ENCODE measurements at regions not wholly inside any gene's neighbourhood (a gene's known extent, or its start where the extent isn't known, plus 50 kb on each side); places are given as distances from the start of the nearest gene placed in this dataset.
A peak's percentile ranks its signal among the peaks of the same experiment; 100 is the strongest.

DNA sequence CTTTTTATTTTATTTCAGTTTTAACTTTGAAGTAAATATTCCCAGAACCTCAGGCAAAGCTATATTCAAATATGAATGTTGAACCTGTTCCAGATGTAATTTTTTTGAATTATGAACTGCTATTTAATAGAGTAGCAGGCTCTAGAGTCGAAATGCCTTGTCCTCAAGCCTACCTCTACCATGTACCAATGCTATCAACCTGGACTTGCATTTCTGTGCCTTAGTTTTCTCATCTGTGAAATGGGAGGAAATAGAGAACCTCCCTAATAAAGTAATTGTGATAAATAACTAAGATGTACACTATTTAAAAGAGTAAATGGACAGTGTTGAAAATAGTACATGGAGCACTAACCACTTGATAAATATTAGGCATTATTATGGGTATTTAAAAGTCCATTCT, 551.6 kb upstream of the JARID2 start:
- Histone ChIP-seq H3K9ac (ENCODE audit: low read depth, low read length, poor library complexity) (no peak overlapping the region), H3K36me3 (replicated peaks in 1 of 2; ENCODE audit: control insufficient read depth in 2 of 2, insufficient read depth in 2 of 2, low read length in 2 of 2) (no peaks in the 10 kb centered on the region), H3K4me2 (ENCODE audit: insufficient read depth, low read length, poor library complexity, severe bottlenecking) (no peak overlapping the region), H3K14ac (ENCODE audit: low read length) (no peak overlapping the region), H3K4ac (ENCODE audit: low read length) (no peak overlapping the region), H3K27ac (replicated peaks; ENCODE audit: low read length) (no peak overlapping the region), H2AK5ac (ENCODE audit: low read depth, low read length) (no peak overlapping the region), H3K4me3 (ENCODE audit: low read length in 2 of 2) (no peak overlapping the region), H4K91ac (ENCODE audit: low read depth, low read length, poor library complexity) (no peak overlapping the region), H3K79me1 (ENCODE audit: low read depth, low read length) (no peaks in the 10 kb centered on the region), H2BK120ac (ENCODE audit: low read depth, low read length) (no peak overlapping the region), H3K9me3 (replicated peaks in 1 of 2; ENCODE audit: control insufficient read depth in 2 of 2, insufficient read depth in 1 of 2, low read depth in 1 of 2, low read length in 2 of 2) (no peaks in the 10 kb centered on the region), H3K18ac (ENCODE audit: low read length) (no peak overlapping the region), H3K27me3 (ENCODE audit: control insufficient read depth in 3 of 3, insufficient read depth in 3 of 3, low read depth in 1 of 3, low read length in 3 of 3) (no peaks in the 10 kb centered on the region), H2AFZ (ENCODE audit: low read length) (no peak overlapping the region), H2BK5ac (ENCODE audit: low read length) (no peak overlapping the region), H3K23ac (ENCODE audit: low read depth, low read length, poor library complexity) (no peak overlapping the region), H2BK15ac (ENCODE audit: low read length) (no peak overlapping the region), H4K8ac (ENCODE audit: low read depth, low read length) (no peak overlapping the region), H2BK12ac (ENCODE audit: low read length) (no peak overlapping the region), H3K4me1 (ENCODE audit: control insufficient read depth in 2 of 2, insufficient read depth in 1 of 2, low read depth in 1 of 2, low read length in 2 of 2) (no peaks in the 10 kb centered on the region)
- DNase-seq (ENCODE audit: low spot score), result no peak
- WGBS, 2 donors (ENCODE audit: extremely low coverage in 2 of 2, insufficient read length in 2 of 2, insufficient replicate concordance in 1 of 2), result no CpG with 5 or more reads among the region's 1 CpG

DNA sequence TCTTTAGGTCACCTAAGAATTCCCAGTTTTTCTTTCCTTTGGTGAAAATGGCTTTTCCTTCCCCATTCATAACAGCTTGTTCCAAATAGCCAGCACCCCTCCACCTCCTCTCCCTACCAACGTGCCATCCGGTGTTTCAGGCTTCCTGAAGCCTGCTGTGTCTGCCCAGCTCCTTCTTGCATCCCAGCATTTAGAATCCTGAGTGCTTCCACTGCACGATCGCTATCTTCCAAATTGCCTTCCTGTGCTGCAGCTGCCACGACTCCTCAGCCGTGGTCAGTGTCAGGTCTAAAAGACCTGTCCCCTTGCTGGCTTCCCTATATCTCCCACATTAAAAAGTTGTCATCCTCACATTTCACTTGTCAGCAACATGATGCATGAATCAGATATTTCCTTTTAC, 550.3 kb upstream of the JARID2 start:
- Histone ChIP-seq H2AK5ac (ENCODE audit: low read depth, low read length) (no peak overlapping the region), H3K36me3 (replicated peaks in 1 of 2; ENCODE audit: control insufficient read depth in 2 of 2, insufficient read depth in 2 of 2, low read length in 2 of 2) (no peaks in the 10 kb centered on the region), H3K9me3 (replicated peaks in 1 of 2; ENCODE audit: control insufficient read depth in 2 of 2, insufficient read depth in 1 of 2, low read depth in 1 of 2, low read length in 2 of 2) (no peaks in the 10 kb centered on the region), H3K4me3 (ENCODE audit: low read length in 2 of 2) (no peak overlapping the region), H3K14ac (ENCODE audit: low read length) (no peak overlapping the region), H3K27me3 (ENCODE audit: control insufficient read depth in 3 of 3, insufficient read depth in 3 of 3, low read depth in 1 of 3, low read length in 3 of 3) (no peaks in the 10 kb centered on the region), H4K8ac (ENCODE audit: low read depth, low read length) (no peak overlapping the region), H3K18ac (ENCODE audit: low read length) (no peak overlapping the region), H3K79me1 (ENCODE audit: low read depth, low read length) (no peaks in the 10 kb centered on the region), H2BK120ac (ENCODE audit: low read depth, low read length) (no peak overlapping the region), H4K91ac (ENCODE audit: low read depth, low read length, poor library complexity) (peak overlapping the region; percentile 75), H3K4me2 (ENCODE audit: insufficient read depth, low read length, poor library complexity, severe bottlenecking) (no peak overlapping the region), H2AFZ (ENCODE audit: low read length) (no peak overlapping the region), H2BK12ac (ENCODE audit: low read length) (no peak overlapping the region), H2BK15ac (ENCODE audit: low read length) (no peak overlapping the region), H3K4me1 (ENCODE audit: control insufficient read depth in 2 of 2, insufficient read depth in 1 of 2, low read depth in 1 of 2, low read length in 2 of 2) (no peaks in the 10 kb centered on the region), H3K9ac (ENCODE audit: low read depth, low read length, poor library complexity) (no peak overlapping the region), H3K4ac (ENCODE audit: low read length) (no peak overlapping the region), H2BK5ac (ENCODE audit: low read length) (no peak overlapping the region), H3K23ac (ENCODE audit: low read depth, low read length, poor library complexity) (no peak overlapping the region), H3K27ac (replicated peaks; ENCODE audit: low read length) (no peak overlapping the region)
- no CpG with 5 or more reads among the region's 6 CpGs for WGBS, 2 donors (ENCODE audit: extremely low coverage in 2 of 2, insufficient read length in 2 of 2, insufficient replicate concordance in 1 of 2)
- DNase-seq (ENCODE audit: low spot score), result no peak

DNA sequence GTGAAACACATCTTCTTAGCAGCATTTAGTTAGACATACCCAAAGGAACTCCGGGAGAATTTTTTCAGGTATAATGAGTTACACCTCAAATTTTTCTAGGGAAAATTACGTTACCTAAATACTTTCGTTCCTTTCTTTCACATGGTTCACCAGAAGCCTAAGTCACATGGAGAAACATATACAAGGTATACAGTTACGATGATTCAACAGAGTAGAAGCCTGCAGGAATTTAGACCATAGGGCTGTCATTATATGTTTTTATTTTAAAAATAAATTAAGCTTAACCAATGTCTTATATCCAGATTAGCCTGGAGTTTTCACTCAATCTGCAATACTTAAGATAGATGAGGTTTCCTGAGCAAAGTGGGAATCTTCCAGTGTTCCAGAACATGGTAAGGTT, 549.5 kb upstream of the JARID2 start:
- H2AFZ ChIP-seq (ENCODE audit: low read length), result no peak overlapping the region
- no peak overlapping the region for H3K4ac ChIP-seq (ENCODE audit: low read length)
- no peaks in the 10 kb centered on the region for H3K9me3 ChIP-seq (replicated peaks in 1 of 2; ENCODE audit: control insufficient read depth in 2 of 2, insufficient read depth in 1 of 2, low read depth in 1 of 2, low read length in 2 of 2)
- no peak overlapping the region for H2BK12ac ChIP-seq (ENCODE audit: low read length)
- no peak overlapping the region for H3K27ac ChIP-seq (replicated peaks; ENCODE audit: low read length)
- no peak overlapping the region for H4K8ac ChIP-seq (ENCODE audit: low read depth, low read length)
- no peak overlapping the region for H2BK5ac ChIP-seq (ENCODE audit: low read length)
- no peak overlapping the region for H3K4me2 ChIP-seq (ENCODE audit: insufficient read depth, low read length, poor library complexity, severe bottlenecking)
- no peak overlapping the region for H2AK5ac ChIP-seq (ENCODE audit: low read depth, low read length)
- no peak overlapping the region for H2BK15ac ChIP-seq (ENCODE audit: low read length)
- H3K23ac ChIP-seq (ENCODE audit: low read depth, low read length, poor library complexity), result no peak overlapping the region
- DNase-seq (ENCODE audit: low spot score), result no peak
- no peak overlapping the region for H4K91ac ChIP-seq (ENCODE audit: low read depth, low read length, poor library complexity)
- H3K79me1 ChIP-seq (ENCODE audit: low read depth, low read length), result no peaks in the 10 kb centered on the region
- H3K27me3 ChIP-seq (ENCODE audit: control insufficient read depth in 3 of 3, insufficient read depth in 3 of 3, low read depth in 1 of 3, low read length in 3 of 3), result no peaks in the 10 kb centered on the region
- no peak overlapping the region for H2BK120ac ChIP-seq (ENCODE audit: low read depth, low read length)
- H3K14ac ChIP-seq (ENCODE audit: low read length), result no peak overlapping the region
- H3K4me1 ChIP-seq (ENCODE audit: control insufficient read depth in 2 of 2, insufficient read depth in 1 of 2, low read depth in 1 of 2, low read length in 2 of 2), result no peaks in the 10 kb centered on the region
- no peaks in the 10 kb centered on the region for H3K36me3 ChIP-seq (replicated peaks in 1 of 2; ENCODE audit: control insufficient read depth in 2 of 2, insufficient read depth in 2 of 2, low read length in 2 of 2)
- H3K18ac ChIP-seq (ENCODE audit: low read length), result no peak overlapping the region
- no peak overlapping the region for H3K4me3 ChIP-seq (ENCODE audit: low read length in 2 of 2)
- no CpG with 5 or more reads among the region's 4 CpGs for WGBS, 2 donors (ENCODE audit: extremely low coverage in 2 of 2, insufficient read length in 2 of 2, insufficient replicate concordance in 1 of 2)
- no peak overlapping the region for H3K9ac ChIP-seq (ENCODE audit: low read depth, low read length, poor library complexity)

DNA sequence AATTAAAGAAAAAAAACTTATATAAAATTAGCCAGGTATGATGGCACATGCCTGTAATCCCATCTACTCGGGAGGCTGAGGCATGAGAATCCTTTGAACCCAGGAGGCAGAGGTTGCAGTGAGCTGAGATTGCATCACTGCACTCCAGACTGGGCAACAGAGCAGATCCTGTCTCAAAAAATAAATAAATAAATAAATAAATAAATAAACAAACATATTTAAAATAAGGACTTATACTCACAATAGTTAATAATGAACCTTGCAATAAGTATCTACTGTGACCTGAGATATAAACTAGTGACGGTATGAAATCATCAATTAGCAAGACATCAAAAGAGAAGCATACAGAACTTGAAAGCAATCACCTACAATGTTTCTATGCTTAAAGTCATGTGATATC, 548.4 kb upstream of the JARID2 start:
- Histone ChIP-seq H3K79me1 (ENCODE audit: low read depth, low read length) (no peaks in the 10 kb centered on the region), H2BK5ac (ENCODE audit: low read length) (no peak overlapping the region), H3K14ac (ENCODE audit: low read length) (no peak overlapping the region), H3K36me3 (replicated peaks in 1 of 2; ENCODE audit: control insufficient read depth in 2 of 2, insufficient read depth in 2 of 2, low read length in 2 of 2) (no peaks in the 10 kb centered on the region), H3K27me3 (ENCODE audit: control insufficient read depth in 3 of 3, insufficient read depth in 3 of 3, low read depth in 1 of 3, low read length in 3 of 3) (no peaks in the 10 kb centered on the region), H3K4ac (ENCODE audit: low read length) (no peak overlapping the region), H2AK5ac (ENCODE audit: low read depth, low read length) (no peak overlapping the region), H2BK120ac (ENCODE audit: low read depth, low read length) (no peak overlapping the region), H3K9me3 (replicated peaks in 1 of 2; ENCODE audit: control insufficient read depth in 2 of 2, insufficient read depth in 1 of 2, low read depth in 1 of 2, low read length in 2 of 2) (no peaks in the 10 kb centered on the region), H4K8ac (ENCODE audit: low read depth, low read length) (no peak overlapping the region), H3K18ac (ENCODE audit: low read length) (no peak overlapping the region), H2AFZ (ENCODE audit: low read length) (no peak overlapping the region), H3K27ac (replicated peaks; ENCODE audit: low read length) (no peak overlapping the region), H3K4me1 (ENCODE audit: control insufficient read depth in 2 of 2, insufficient read depth in 1 of 2, low read depth in 1 of 2, low read length in 2 of 2) (no peaks in the 10 kb centered on the region), H4K91ac (ENCODE audit: low read depth, low read length, poor library complexity) (no peak overlapping the region), H3K23ac (ENCODE audit: low read depth, low read length, poor library complexity) (no peak overlapping the region), H2BK12ac (ENCODE audit: low read length) (no peak overlapping the region), H3K9ac (ENCODE audit: low read depth, low read length, poor library complexity) (no peak overlapping the region), H3K4me3 (ENCODE audit: low read length in 2 of 2) (no peak overlapping the region), H3K4me2 (ENCODE audit: insufficient read depth, low read length, poor library complexity, severe bottlenecking) (no peak overlapping the region), H2BK15ac (ENCODE audit: low read length) (no peak overlapping the region)
- WGBS, 2 donors (ENCODE audit: extremely low coverage in 2 of 2, insufficient read length in 2 of 2, insufficient replicate concordance in 1 of 2), result no CpG with 5 or more reads among the region's 2 CpGs
- DNase-seq (ENCODE audit: low spot score), result no peak
